ES-I3 (cell line): ENCODE measurements at regions not wholly inside any gene's neighbourhood (a gene's known extent, or its start where the extent isn't known, plus 50 kb on each side); places are given as distances from the start of the nearest gene placed in this dataset.
"Not testable (repeated sequence)": the region's sequence is repeated elsewhere in the genome, so short reads cannot be mapped to it uniquely, and the experiment has no call there.

Experiments
- H3K36me3 ChIP-seq: 2 replicates; pipeline ENCODE4 v1.6.1; 2013; ENCODE audit warnings: mild to moderate bottlenecking, low read length, control low read depth, moderate library complexity; ENCODE audit not compliant: insufficient read depth
- H3K4me1 ChIP-seq: 2 replicates; pipeline ENCODE4 v1.6.1; 2013; ENCODE audit warnings: mild to moderate bottlenecking, control low read depth, low read length; ENCODE audit not compliant: insufficient read depth
- H3K9ac ChIP-seq: 2 replicates; pipeline ENCODE4 v1.6.1; 2013; ENCODE audit warnings: low read depth, mild to moderate bottlenecking, low read length, moderate library complexity
- H3K9me3 ChIP-seq: 2 replicates; pipeline ENCODE4 v1.6.1; 2013; ENCODE audit warnings: mild to moderate bottlenecking, low read length, moderate library complexity; ENCODE audit not compliant: control insufficient read depth, insufficient read depth

- H3K9ac ChIP-seq = peak overlapping the region; percentile 78
- H3K9me3 ChIP-seq, H3K4me1 ChIP-seq, H3K36me3 ChIP-seq: not testable (repeated sequence)
These were observed 201.2 kb downstream of the CETN3 start for GRCh38 chr5:90208323-90208722.

- Histone ChIP-seq H3K4me1 (no peaks in the 10 kb centered on the region), H3K9me3 (peaks cover 6% of the 10 kb centered on the region; the same call in 1 of the 2 replicates), H3K9ac (no peak overlapping the region)
These were observed 207.6 kb downstream of the CETN3 start for GRCh38 chr5:90201923-90202322.

GRCh38 chr5:90193185-90193822, 216.3 kb downstream of the CETN3 start:
- no peaks in the 10 kb centered on the region for H3K36me3 ChIP-seq
- H3K9me3 ChIP-seq = no peaks in the 10 kb centered on the region
- H3K4me1 ChIP-seq = no peaks in the 10 kb centered on the region
- H3K9ac ChIP-seq = no peak overlapping the region

More at GRCh38 chr5:90201923-90202322, 207.6 kb downstream of the CETN3 start:
- no peaks in the 10 kb centered on the region for H3K36me3 ChIP-seq

DNA sequence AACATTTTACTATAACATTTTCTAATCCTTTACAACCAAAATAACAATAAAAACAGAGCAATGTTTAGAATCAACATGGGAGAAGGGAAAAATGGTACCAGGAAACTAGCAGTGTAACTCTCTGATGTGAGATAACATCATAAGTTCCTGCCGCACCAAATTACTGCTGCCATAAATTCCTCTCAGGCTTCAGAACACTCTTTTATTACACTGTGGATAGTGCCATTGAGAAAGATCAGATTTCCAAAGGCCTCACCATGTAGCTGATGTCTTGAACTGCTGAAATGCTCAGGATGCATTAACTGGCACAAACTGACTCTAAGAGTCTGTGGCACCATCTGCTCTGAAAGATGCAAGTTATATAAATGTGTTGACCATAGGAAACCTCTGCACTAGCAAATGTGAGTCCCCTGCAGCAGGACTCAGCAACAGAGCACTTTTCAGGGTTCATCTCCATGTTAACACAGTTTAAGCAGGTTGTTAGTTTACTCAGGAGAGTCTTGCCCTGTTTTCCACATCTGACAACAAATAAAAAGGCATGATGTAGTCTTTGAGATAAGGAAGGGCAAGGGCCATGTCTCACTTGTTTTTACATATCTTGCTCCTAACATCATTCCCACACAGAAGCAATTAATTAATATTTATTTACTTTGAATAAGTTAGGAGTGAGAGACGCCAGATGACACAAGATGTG, 218.1 kb downstream of the CETN3 start:
- H3K9me3 ChIP-seq = no peaks in the 10 kb centered on the region
- H3K9ac ChIP-seq = no peak overlapping the region
- no peaks in the 10 kb centered on the region for H3K4me1 ChIP-seq
- no peaks in the 10 kb centered on the region for H3K36me3 ChIP-seq

DNA sequence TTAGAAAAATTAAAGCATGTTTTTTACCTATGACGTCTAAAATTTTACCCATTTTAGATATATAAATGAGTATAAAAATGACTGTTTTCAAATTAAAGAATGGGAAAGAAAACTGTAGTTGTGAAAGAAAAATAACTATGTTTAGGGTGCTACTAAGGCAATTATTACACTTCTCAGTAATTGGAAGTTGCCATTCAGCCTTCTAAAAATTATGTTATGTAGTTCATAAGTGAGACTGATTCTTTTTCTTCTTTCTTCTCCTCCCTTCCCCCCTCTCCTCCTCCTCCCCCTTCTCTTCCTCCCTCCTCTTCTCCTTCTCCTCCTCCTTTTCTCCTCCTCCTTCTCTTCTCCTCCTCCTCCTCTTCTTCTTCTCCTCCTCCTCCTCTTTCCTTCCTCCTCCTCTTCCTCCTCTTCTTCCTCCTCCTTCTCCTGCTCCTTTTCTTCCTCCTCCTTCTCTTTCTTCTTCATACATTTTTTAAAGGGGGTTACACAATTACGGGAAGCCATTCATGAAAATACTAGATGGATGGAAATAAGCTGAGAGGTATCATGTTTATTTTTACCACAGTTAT, 223.6 kb downstream of the CETN3 start:
- no peaks in the 10 kb centered on the region for H3K36me3 ChIP-seq
- H3K9ac ChIP-seq = no peak overlapping the region
- H3K9me3 ChIP-seq = no peaks in the 10 kb centered on the region
- no peaks in the 10 kb centered on the region for H3K4me1 ChIP-seq

DNA sequence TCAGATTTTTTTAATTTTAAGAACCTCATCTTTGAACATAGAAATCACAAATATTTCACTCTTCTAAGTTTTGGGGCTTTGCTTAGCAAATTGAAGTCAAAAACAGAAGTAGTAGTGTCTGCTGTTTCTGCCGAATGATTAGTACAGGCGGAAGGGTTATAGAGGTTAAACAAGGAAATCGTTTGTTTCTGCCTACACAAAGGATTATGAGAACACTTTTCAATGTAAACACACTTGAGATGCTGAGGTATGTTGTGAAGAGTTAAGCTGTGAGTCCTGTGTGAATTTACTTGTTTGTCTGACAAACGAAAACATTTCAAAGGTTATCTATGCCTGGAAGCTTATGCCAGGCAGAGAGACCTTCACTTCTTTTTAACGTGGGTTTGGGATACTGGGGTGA, 224.8 kb downstream of the CETN3 start:
- Histone ChIP-seq H3K9ac (no peak overlapping the region), H3K36me3 (no peaks in the 10 kb centered on the region), H3K9me3 (no peaks in the 10 kb centered on the region), H3K4me1 (no peaks in the 10 kb centered on the region)

- H3K4me1 ChIP-seq = no peaks in the 10 kb centered on the region
- H3K9ac ChIP-seq = no peak overlapping the region
- H3K36me3 ChIP-seq = no peaks in the 10 kb centered on the region
- no peaks in the 10 kb centered on the region for H3K9me3 ChIP-seq
These were observed 226.8 kb downstream of the CETN3 start for GRCh38 chr5:90182726-90183125.

DNA sequence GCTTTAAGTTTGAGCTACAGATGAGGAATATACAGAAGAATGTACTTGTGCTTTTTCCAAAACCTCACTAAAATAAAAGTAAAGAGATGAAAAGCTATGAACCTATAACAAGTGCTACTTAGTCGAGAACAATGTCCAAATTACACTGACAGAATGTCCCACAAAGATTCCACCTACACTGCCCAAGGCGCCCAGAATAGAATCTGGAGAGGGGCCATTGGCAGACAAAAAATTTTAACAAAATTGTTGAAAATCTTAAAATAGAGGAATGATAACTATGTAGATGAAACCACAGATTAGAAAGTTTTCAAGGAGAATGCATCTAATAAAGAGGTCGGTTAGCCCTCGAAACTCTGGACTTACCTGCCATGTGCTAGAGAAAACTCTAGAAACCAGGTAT, 235.3 kb downstream of the CETN3 start:
- H3K36me3 ChIP-seq = no peaks in the 10 kb centered on the region
- no peaks in the 10 kb centered on the region for H3K4me1 ChIP-seq
- no peak overlapping the region for H3K9ac ChIP-seq
- no peaks in the 10 kb centered on the region for H3K9me3 ChIP-seq

DNA sequence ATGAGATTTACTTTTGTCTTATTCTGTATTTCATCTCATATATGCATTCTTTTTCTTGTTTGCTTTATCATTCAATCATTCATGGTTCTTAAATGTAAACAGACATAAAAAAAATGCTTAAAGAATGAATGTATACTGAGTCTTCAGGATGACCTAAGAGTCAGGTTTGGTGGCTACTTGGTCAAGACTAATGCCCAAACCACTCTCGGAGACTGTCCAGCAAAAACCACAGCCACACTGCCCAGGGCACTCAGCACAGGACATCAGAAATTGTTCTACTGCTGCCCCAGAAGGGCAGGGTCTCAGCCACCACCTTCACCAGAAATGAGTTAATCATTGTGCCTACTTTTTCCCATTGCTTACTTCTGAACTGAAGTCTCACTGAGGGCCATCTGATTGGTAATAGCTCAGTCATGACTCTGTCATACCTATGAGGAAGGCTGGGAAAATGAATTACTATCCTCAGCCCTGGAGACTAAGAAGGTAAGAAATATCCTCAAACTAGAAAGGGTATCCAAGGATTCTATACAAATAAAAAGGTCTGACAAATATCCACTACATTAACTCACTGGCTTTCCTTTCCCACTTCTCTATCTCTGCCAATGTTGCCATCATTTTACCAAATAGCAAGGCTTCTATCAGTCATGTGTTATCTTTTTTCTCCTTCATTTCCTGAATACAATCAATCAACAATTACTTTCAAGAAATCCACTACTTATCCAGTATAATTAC, 236.1 kb downstream of the CETN3 start:
- H3K4me1 ChIP-seq = no peaks in the 10 kb centered on the region
- H3K9me3 ChIP-seq = no peaks in the 10 kb centered on the region
- no peaks in the 10 kb centered on the region for H3K36me3 ChIP-seq
- no peak overlapping the region for H3K9ac ChIP-seq

- no peaks in the 10 kb centered on the region for H3K9me3 ChIP-seq
- H3K9ac ChIP-seq = no peak overlapping the region
- H3K36me3 ChIP-seq = no peaks in the 10 kb centered on the region
These were observed 238.1 kb downstream of the CETN3 start for GRCh38 chr5:90171466-90171865.

GRCh38 chr5:90170261-90170660, 239.3 kb downstream of the CETN3 start:
- Histone ChIP-seq H3K9me3 (no peaks in the 10 kb centered on the region), H3K4me1 (no peaks in the 10 kb centered on the region), H3K9ac (no peak overlapping the region), H3K36me3 (no peaks in the 10 kb centered on the region)

More at GRCh38 chr5:90171466-90171865, 238.1 kb downstream of the CETN3 start:
- H3K4me1 ChIP-seq = no peaks in the 10 kb centered on the region

GRCh38 chr5:90169078-90169477, 240.5 kb downstream of the CETN3 start:
- H3K9ac ChIP-seq = no peak overlapping the region

DNA sequence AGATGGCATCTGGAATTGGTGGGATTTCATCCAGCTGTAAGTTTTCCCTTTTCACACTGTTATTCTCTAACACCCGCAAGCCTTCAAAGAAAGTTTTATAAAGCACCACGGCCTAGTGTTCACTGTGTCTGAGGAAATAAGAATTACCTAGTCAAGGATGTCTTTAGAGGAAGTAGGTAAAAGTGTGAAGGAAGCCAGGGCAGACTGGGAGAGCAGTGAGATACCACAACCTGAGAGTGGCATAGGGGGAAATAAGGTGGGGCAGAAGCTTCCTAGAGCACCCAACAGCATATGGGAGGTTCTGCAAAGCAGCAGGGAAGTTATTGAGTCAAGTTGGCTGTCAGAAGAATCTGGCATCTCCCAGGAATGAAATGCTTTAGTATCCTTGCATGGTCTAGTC, 241.2 kb downstream of the CETN3 start:
- Histone ChIP-seq H3K9me3 (no peaks in the 10 kb centered on the region), H3K9ac (no peak overlapping the region), H3K4me1 (no peaks in the 10 kb centered on the region), H3K36me3 (no peaks in the 10 kb centered on the region)

More at GRCh38 chr5:90169078-90169477, 240.5 kb downstream of the CETN3 start:
- no peaks in the 10 kb centered on the region for H3K9me3 ChIP-seq
- H3K36me3 ChIP-seq = no peaks in the 10 kb centered on the region
- no peaks in the 10 kb centered on the region for H3K4me1 ChIP-seq

DNA sequence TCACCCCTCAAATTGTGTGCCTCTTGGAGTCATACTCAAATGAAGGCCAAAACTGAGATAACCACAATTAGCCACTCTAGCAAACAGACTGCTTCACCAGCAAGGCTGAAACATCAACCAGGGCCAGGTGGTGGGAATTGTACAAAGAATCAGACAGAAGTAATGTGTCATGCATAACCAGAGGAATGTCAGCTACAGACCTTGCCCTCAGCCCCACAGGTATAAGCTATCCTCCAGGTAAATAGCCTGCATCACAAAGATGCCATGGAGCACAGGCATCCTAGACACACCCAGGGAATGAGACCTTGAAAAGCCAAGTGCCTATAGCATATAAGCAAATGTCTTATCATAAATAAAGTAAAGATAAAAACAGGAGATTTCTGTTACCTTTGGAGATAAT, 242.7 kb downstream of the CETN3 start:
- H3K9ac ChIP-seq = no peak overlapping the region
- H3K9me3 ChIP-seq = no peaks in the 10 kb centered on the region
- no peaks in the 10 kb centered on the region; the same call in 1 of the 2 replicates for H3K4me1 ChIP-seq
- no peaks in the 10 kb centered on the region for H3K36me3 ChIP-seq
